HEK293 (cell line): ENCODE measurements at regions not wholly inside any gene's neighbourhood (a gene's known extent, or its start where the extent isn't known, plus 50 kb on each side); places are given as distances from the start of the nearest gene placed in this dataset.

ENCODE experiments used
- CTCF ChIA-PET: fragments of 350-600 bp; formaldehyde crosslinking; extraction: SDS; loops from one replicate; lab custom pipeline; 2021; ENCODE audit warnings: antibody characterized with exemption; lab: Yijun Ruan, JAX
- POLR2A ChIA-PET: fragments of 300-600 bp; formaldehyde crosslinking; extraction: SDS; loops from one replicate; lab custom pipeline; 2020; ENCODE audit warnings: antibody characterized with exemption, inconsistent platforms; lab: Yijun Ruan, JAX
- H3K27ac ChIP-seq: fragments of 200-500 bp; sonication (Bioruptor generic); 2 replicates; pipeline ENCODE4 v1.5.1; 2014; ENCODE audit warnings: low read depth, low read length, control low read depth, inconsistent platforms; ENCODE audit errors: extremely low read depth
- H3K36me3 ChIP-seq, 2 experiments: fragments of 200-500 bp in 1 of 2; sonication (Bioruptor generic) in 1 of 2; 1 replicate in 1 of 2; 2 replicates in 1 of 2; pipeline ENCODE4 v1.5.1; 2014 to 2017; ENCODE audit warnings: inconsistent platforms in 2 of 2, low read length in 2 of 2; ENCODE audit not compliant: control insufficient read depth in 2 of 2, insufficient read depth in 1 of 2
- H3K4me1 ChIP-seq: fragments of 200-500 bp; sonication (Bioruptor generic); 2 replicates; pipeline ENCODE4 v1.5.1; 2014; ENCODE audit warnings: mild to moderate bottlenecking, low read length, inconsistent platforms; ENCODE audit not compliant: control insufficient read depth, insufficient read depth
- H3K4me3 ChIP-seq: 2 replicates; pipeline ENCODE4 v1.5.1; 2011; ENCODE audit warnings: low read depth, mild to moderate bottlenecking, control low read depth, low read length, moderate library complexity
- H3K9me3 ChIP-seq: fragments of 200-500 bp; sonication (Bioruptor generic); 2 replicates; pipeline ENCODE4 v1.5.1; 2014; ENCODE audit warnings: low read depth, low read length, inconsistent platforms; ENCODE audit not compliant: control insufficient read depth, insufficient read depth
- GLI4 ChIP-seq: fragments of 450-650 bp; formaldehyde crosslinking; IDR thresholded peaks from 2 replicates; pipeline ENCODE4 v1.5.1; 2016; ENCODE audit warnings: missing biosample characterization, missing genetic modification characterization
- HOXA7 ChIP-seq: sonication (generic); formaldehyde crosslinking; IDR thresholded peaks from 2 replicates; pipeline ENCODE4 v1.8.1; 2022; ENCODE audit warnings: missing genetic modification reagents, borderline replicate concordance
- IKZF3 ChIP-seq: fragments of 450-650 bp; IDR thresholded peaks from 2 replicates; pipeline ENCODE4 v1.5.0; 2018; ENCODE audit warnings: missing biosample characterization, mild to moderate bottlenecking, missing genetic modification characterization, moderate library complexity
- REPIN1 ChIP-seq: fragments of 450-650 bp; formaldehyde crosslinking; IDR thresholded peaks from 2 replicates; pipeline ENCODE4 v1.5.1; 2017; ENCODE audit warnings: missing biosample characterization, missing genetic modification characterization, low read depth
- ZBTB20 ChIP-seq: fragments of 450-650 bp; formaldehyde crosslinking; IDR thresholded peaks from 2 replicates; pipeline ENCODE4 v1.5.1; 2016; ENCODE audit warnings: missing biosample characterization, missing genetic modification characterization
- ZBTB21 ChIP-seq: fragments of 450-650 bp; formaldehyde crosslinking; IDR thresholded peaks from 2 replicates; pipeline ENCODE4 v1.5.1; 2017; ENCODE audit warnings: missing biosample characterization, missing genetic modification characterization
- ZFP69B ChIP-seq: fragments of 450-650 bp; formaldehyde crosslinking; IDR thresholded peaks from 2 replicates; pipeline ENCODE4 v1.5.1; 2016; ENCODE audit warnings: missing biosample characterization, missing genetic modification characterization
- ZNF112 ChIP-seq: fragments of 450-650 bp; formaldehyde crosslinking; IDR thresholded peaks from 2 replicates; pipeline ENCODE4 v1.5.0; 2017; ENCODE audit warnings: missing biosample characterization, missing genetic modification characterization
- ZNF140 ChIP-seq: fragments of 450-650 bp; formaldehyde crosslinking; IDR thresholded peaks from 2 replicates; pipeline ENCODE4 v1.5.1; 2016; ENCODE audit warnings: missing biosample characterization, missing genetic modification characterization
- ZNF24 ChIP-seq: fragments of 450-650 bp; formaldehyde crosslinking; IDR thresholded peaks from 2 replicates; pipeline ENCODE4 v1.5.1; 2016; ENCODE audit warnings: missing biosample characterization, missing genetic modification characterization
- ZNF266 ChIP-seq: fragments of 450-650 bp; formaldehyde crosslinking; IDR thresholded peaks from 2 replicates; pipeline ENCODE4 v1.5.1; 2016; ENCODE audit warnings: missing biosample characterization, missing genetic modification characterization, low read depth
- ZNF335 ChIP-seq: fragments of 450-650 bp; formaldehyde crosslinking; conservative IDR thresholded peaks from 2 replicates; pipeline ENCODE4 v1.5.1; 2016; ENCODE audit warnings: missing biosample characterization, missing genetic modification characterization
- ZNF518A ChIP-seq: fragments of 450-650 bp; formaldehyde crosslinking; conservative IDR thresholded peaks from 2 replicates; pipeline ENCODE4 v1.5.1; 2016; ENCODE audit warnings: low read depth, missing biosample characterization, missing genetic modification characterization
- ZNF571 ChIP-seq: fragments of 450-650 bp; formaldehyde crosslinking; IDR thresholded peaks from 2 replicates; pipeline ENCODE4 v1.5.0; 2017; ENCODE audit warnings: missing biosample characterization, missing genetic modification characterization
- ZNF626 ChIP-seq: fragments of 450-650 bp; sonication (Bioruptor Pico); formaldehyde crosslinking; IDR thresholded peaks from 2 replicates; pipeline ENCODE4 v1.5.1; 2018; ENCODE audit warnings: missing biosample characterization, missing genetic modification characterization, inconsistent platforms
- ZNF76 ChIP-seq: fragments of 450-650 bp; formaldehyde crosslinking; IDR thresholded peaks from 2 replicates; pipeline ENCODE4; 2016; ENCODE audit warnings: low read depth, missing biosample characterization, missing genetic modification characterization, borderline replicate concordance
- ZNF792 ChIP-seq: fragments of 450-650 bp; formaldehyde crosslinking; IDR thresholded peaks from 2 replicates; pipeline ENCODE4 v1.5.1; 2016; ENCODE audit warnings: missing biosample characterization, missing genetic modification characterization
- ZNF843 ChIP-seq: fragments of 450-650 bp; formaldehyde crosslinking; IDR thresholded peaks from 2 replicates; pipeline ENCODE4 v1.5.1; 2016; ENCODE audit warnings: missing biosample characterization, missing genetic modification characterization
- TF ChIP-seq, protein P1 (sequence below): fragments of 450-650 bp; formaldehyde crosslinking; IDR thresholded peaks from 2 replicates; pipeline ENCODE4 v1.5.1; 2016; ENCODE audit warnings: missing biosample characterization, missing genetic modification characterization
- TF ChIP-seq, protein P2 (sequence below): fragments of 450-650 bp; formaldehyde crosslinking; IDR thresholded peaks from 2 replicates; pipeline ENCODE4 v1.5.1; 2016; ENCODE audit warnings: missing biosample characterization, missing genetic modification characterization
- TF ChIP-seq, protein P3 (sequence below): fragments of 450-650 bp; formaldehyde crosslinking; IDR thresholded peaks from 2 replicates; pipeline ENCODE4 v1.5.1; 2016; ENCODE audit warnings: missing biosample characterization, missing genetic modification characterization, low read depth
- TF ChIP-seq, protein P4 (sequence below): fragments of 450-650 bp; formaldehyde crosslinking; IDR thresholded peaks from 2 replicates; pipeline ENCODE4 v1.5.1; 2016; ENCODE audit warnings: missing biosample characterization, missing genetic modification characterization

- H3K9me3 ChIP-seq, result no peaks in the 10 kb centered on the region
- TF ChIP-seq, protein P1, sequence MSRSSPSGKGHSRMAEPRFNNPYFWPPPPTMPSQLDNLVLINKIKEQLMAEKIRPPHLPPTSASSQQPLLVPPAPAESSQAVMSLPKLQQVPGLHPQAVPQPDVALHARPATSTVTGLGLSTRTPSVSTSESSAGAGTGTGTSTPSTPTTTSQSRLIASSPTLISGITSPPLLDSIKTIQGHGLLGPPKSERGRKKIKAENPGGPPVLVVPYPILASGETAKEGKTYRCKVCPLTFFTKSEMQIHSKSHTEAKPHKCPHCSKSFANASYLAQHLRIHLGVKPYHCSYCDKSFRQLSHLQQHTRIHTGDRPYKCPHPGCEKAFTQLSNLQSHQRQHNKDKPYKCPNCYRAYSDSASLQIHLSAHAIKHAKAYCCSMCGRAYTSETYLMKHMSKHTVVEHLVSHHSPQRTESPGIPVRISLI (tag by site-specific recombination), result no peak
- TF ChIP-seq ZFP69B (tag by site-specific recombination) (peak; percentile 88), HOXA7 (no peak)
- TF ChIP-seq, protein P2, sequence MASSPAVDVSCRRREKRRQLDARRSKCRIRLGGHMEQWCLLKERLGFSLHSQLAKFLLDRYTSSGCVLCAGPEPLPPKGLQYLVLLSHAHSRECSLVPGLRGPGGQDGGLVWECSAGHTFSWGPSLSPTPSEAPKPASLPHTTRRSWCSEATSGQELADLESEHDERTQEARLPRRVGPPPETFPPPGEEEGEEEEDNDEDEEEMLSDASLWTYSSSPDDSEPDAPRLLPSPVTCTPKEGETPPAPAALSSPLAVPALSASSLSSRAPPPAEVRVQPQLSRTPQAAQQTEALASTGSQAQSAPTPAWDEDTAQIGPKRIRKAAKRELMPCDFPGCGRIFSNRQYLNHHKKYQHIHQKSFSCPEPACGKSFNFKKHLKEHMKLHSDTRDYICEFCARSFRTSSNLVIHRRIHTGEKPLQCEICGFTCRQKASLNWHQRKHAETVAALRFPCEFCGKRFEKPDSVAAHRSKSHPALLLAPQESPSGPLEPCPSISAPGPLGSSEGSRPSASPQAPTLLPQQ, result peak; percentile 96
- ChIA-PET POLR2A (interaction anchor here (0.6 to 1.0 kb wide), 2 partner anchors 9 to 623 kb away, joined by 3 to 5 read pairs; no protein-coding TSS in a partner anchor), CTCF (interaction anchor here (0.7 to 1.3 kb wide), 4 partner anchors 8 to 468 kb away, joined by 3 read pairs; no protein-coding TSS in a partner anchor)
- no peak overlapping the region for H3K4me3 ChIP-seq
- peaks cover 20% of the 10 kb centered on the region for H3K4me1 ChIP-seq
- H3K27ac ChIP-seq, result no peak overlapping the region
- H3K36me3 ChIP-seq, result peaks cover 0 to 7% of the 10 kb centered on the region in 2 experiments; a peak in 2 of 3 replicates
These were observed 117.2 kb downstream of the SIPA1L2 start for GRCh38 chr1:232512712-232513111.

GRCh38 chr1:232511172-232511571 lies 118.8 kb downstream of the SIPA1L2 start:
- ChIA-PET CTCF (interaction anchor here (0.6 to 1.0 kb wide), 3 partner anchors 13 to 351 kb away, joined by 3 read pairs; no protein-coding TSS in a partner anchor), POLR2A (no interaction called here)
- H3K4me1 ChIP-seq, result peaks cover 28% of the 10 kb centered on the region
- peaks cover 0 to 7% of the 10 kb centered on the region in 2 experiments; a peak in 2 of 3 replicates for H3K36me3 ChIP-seq
- no peak overlapping the region for H3K4me3 ChIP-seq
- no peaks in the 10 kb centered on the region for H3K9me3 ChIP-seq
- no peak overlapping the region for H3K27ac ChIP-seq
- peak; percentile 38 for TF ChIP-seq ZNF335 (tag by site-specific recombination)
- no peak for TF ChIP-seq ZNF571
- TF ChIP-seq ZNF24 (tag by site-specific recombination), result peak; percentile 69
- no peak for TF ChIP-seq ZNF626 (tag by site-specific recombination)
- TF ChIP-seq, protein P3, sequence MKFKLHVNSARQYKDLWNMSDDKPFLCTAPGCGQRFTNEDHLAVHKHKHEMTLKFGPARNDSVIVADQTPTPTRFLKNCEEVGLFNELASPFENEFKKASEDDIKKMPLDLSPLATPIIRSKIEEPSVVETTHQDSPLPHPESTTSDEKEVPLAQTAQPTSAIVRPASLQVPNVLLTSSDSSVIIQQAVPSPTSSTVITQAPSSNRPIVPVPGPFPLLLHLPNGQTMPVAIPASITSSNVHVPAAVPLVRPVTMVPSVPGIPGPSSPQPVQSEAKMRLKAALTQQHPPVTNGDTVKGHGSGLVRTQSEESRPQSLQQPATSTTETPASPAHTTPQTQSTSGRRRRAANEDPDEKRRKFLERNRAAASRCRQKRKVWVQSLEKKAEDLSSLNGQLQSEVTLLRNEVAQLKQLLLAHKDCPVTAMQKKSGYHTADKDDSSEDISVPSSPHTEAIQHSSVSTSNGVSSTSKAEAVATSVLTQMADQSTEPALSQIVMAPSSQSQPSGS (tag by site-specific recombination), result peak; percentile 90
- TF ChIP-seq ZNF792 (tag by site-specific recombination), result no peak
- no peak for TF ChIP-seq ZNF843 (tag by site-specific recombination)
- TF ChIP-seq ZNF266 (tag by site-specific recombination), result no peak
- TF ChIP-seq ZBTB21 (tag by site-specific recombination), result peak; percentile 97
- no peak for TF ChIP-seq ZBTB20
- 0 out of 2 replicates have a peak, but pooled peaks have one; percentile 37 for TF ChIP-seq ZNF112 (tag by site-specific recombination)
- TF ChIP-seq, protein P4, sequence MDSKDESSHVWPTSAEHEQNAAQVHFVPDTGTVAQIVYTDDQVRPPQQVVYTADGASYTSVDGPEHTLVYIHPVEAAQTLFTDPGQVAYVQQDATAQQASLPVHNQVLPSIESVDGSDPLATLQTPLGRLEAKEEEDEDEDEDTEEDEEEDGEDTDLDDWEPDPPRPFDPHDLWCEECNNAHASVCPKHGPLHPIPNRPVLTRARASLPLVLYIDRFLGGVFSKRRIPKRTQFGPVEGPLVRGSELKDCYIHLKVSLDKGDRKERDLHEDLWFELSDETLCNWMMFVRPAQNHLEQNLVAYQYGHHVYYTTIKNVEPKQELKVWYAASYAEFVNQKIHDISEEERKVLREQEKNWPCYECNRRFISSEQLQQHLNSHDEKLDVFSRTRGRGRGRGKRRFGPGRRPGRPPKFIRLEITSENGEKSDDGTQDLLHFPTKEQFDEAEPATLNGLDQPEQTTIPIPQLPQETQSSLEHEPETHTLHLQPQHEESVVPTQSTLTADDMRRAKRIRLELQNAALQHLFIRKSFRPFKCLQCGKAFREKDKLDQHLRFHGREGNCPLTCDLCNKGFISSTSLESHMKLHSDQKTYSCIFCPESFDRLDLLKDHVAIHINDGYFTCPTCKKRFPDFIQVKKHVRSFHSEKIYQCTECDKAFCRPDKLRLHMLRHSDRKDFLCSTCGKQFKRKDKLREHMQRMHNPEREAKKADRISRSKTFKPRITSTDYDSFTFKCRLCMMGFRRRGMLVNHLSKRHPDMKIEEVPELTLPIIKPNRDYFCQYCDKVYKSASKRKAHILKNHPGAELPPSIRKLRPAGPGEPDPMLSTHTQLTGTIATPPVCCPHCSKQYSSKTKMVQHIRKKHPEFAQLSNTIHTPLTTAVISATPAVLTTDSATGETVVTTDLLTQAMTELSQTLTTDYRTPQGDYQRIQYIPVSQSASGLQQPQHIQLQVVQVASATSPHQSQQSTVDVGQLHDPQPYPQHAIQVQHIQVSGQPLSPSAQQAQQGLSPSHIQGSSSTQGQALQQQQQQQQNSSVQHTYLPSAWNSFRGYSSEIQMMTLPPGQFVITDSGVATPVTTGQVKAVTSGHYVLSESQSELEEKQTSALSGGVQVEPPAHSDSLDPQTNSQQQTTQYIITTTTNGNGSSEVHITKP (tag by site-specific recombination), result no peak; the same call in 1 of the 2 replicates
- no peak for TF ChIP-seq GLI4 (tag by site-specific recombination)
- 0 out of 2 replicates have a peak, but pooled peaks have one; percentile 12 for TF ChIP-seq ZNF518A (tag by site-specific recombination)
- TF ChIP-seq IKZF3 (tag by site-specific recombination), result peak; percentile 58
- TF ChIP-seq REPIN1 (tag by site-specific recombination), result no peak
- TF ChIP-seq ZNF76, result no peak; the same call in 1 of the 2 replicates
- TF ChIP-seq ZNF140 (tag by site-specific recombination), result no peak
